Bronchial epithelial cell (primary cell): ENCODE measurements at regions not wholly inside any gene's neighbourhood (a gene's known extent, or its start where the extent isn't known, plus 50 kb on each side); places are given as distances from the start of the nearest gene placed in this dataset.

Experiments used
- DNase-seq: peaks from one replicate; pipeline ENCODE4 v3.0.0-alpha.2; 2010; ENCODE audit warnings: low read depth
- FAIRE-seq: peaks from 2 replicates; lab custom pipeline; 2011; peaks lifted over from hg19 to GRCh38; lab: Jason Lieb, UNC
- H3K27me3 ChIP-seq: 2 replicates; pipeline ENCODE4 v1.5.1; 2011; ENCODE audit warnings: low read length; ENCODE audit not compliant: control insufficient read depth, insufficient read depth
- H3K36me3 ChIP-seq: 2 replicates; pipeline ENCODE4 v1.5.1; 2011; ENCODE audit warnings: low read length; ENCODE audit not compliant: control insufficient read depth, insufficient read depth
- H3K4me3 ChIP-seq: 2 replicates; pipeline ENCODE4 v1.5.1; 2011; ENCODE audit warnings: mild to moderate bottlenecking, low read depth, low read length, control low read depth
- CTCF ChIP-seq: IDR thresholded peaks from 2 replicates; pipeline ENCODE4 v1.5.1; 2011; ENCODE audit warnings: mild to moderate bottlenecking, moderate library complexity, low read length, control low read depth, inconsistent platforms; ENCODE audit not compliant: insufficient read depth, severe bottlenecking

- no peak for FAIRE-seq
- Histone ChIP-seq H3K36me3 (no peaks in the 10 kb centered on the region), H3K27me3 (no peaks in the 10 kb centered on the region), H3K4me3 (no peak overlapping the region)
- peak; percentile 17 for DNase-seq
- no peak for TF ChIP-seq CTCF
Observed at GRCh38 chr9:16074963-16075362, 522.1 kb downstream of the CCDC171 start.

GRCh38 chr9:16075696-16076095 lies 522.9 kb downstream of the CCDC171 start:
- no peak for TF ChIP-seq CTCF
- Histone ChIP-seq H3K27me3 (no peaks in the 10 kb centered on the region), H3K4me3 (no peak overlapping the region), H3K36me3 (no peaks in the 10 kb centered on the region)
- DNase-seq (no peak), FAIRE-seq (no peak)

- H3K36me3 ChIP-seq: no peaks in the 10 kb centered on the region
- H3K27me3 ChIP-seq: no peaks in the 10 kb centered on the region
- DNase-seq: no peak
- no peak overlapping the region for H3K4me3 ChIP-seq
- TF ChIP-seq CTCF: no peak
- FAIRE-seq: no peak
Observed at GRCh38 chr9:16076511-16076910, 523.7 kb downstream of the CCDC171 start.

- DNase-seq (no peak), FAIRE-seq (no peak)
- H3K4me3 ChIP-seq: no peak overlapping the region
- H3K27me3 ChIP-seq: no peaks in the 10 kb centered on the region
- no peaks in the 10 kb centered on the region for H3K36me3 ChIP-seq
- TF ChIP-seq CTCF: no peak
Observed at GRCh38 chr9:16082796-16083195, 530.0 kb downstream of the CCDC171 start.

- peak; percentile 77 for FAIRE-seq
- no peak for TF ChIP-seq CTCF
- no peak for DNase-seq
- no peaks in the 10 kb centered on the region for H3K36me3 ChIP-seq
- H3K27me3 ChIP-seq: no peaks in the 10 kb centered on the region
- no peak overlapping the region for H3K4me3 ChIP-seq
Observed at GRCh38 chr9:16085167-16085726, 532.4 kb downstream of the CCDC171 start.
